ENCODE measurements at regions not wholly inside any gene's neighbourhood (a gene's known extent, or its start where the extent isn't known, plus 50 kb on each side); places are given as distances from the start of the nearest gene placed in this dataset.
"Not testable (repeated sequence)": the region's sequence is repeated elsewhere in the genome, so short reads cannot be mapped to it uniquely, and the experiment has no call there.

DNA sequence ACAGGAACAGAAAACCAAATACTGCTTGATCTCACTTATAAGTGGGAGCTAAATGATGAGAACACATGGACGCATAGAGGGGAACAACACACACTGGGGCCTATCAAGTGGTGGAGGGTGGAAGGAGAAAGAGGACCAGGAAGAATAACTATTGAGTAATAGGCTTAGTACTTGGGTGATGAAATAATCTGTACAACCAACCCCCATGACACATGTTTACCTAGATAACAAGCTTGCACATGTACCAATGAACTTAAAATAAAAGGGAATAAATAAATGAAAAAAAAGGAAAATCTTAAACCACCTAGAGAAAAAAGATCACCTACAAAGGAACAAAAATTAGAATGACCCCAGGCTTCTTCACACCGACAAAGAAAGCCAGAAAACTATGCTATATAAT is 133.5 kb downstream of the KLRB1 start:
- H3K9ac ChIP-seq (ENCODE audit: low read depth in 1 of 2, low read length in 2 of 2) = not testable (repeated sequence)

DNA sequence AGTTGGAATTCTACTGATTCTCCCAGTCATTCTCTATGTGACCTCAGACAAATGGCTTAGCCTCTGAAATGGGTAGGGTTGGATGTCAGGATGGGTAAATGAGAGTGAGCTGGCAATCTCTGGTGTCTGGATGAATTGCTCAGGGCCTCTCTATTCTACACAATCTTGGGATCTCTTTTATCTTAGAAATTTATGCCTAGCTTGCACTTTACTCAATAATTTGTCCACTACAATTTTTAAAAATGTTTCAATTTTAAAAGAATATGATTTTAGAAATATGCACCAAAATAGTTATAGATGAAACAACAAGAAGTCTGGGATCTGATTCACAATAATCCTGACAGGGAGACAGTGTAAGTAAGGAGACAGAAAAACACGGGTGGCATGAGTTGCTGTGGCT is 134.1 kb downstream of the KLRB1 start:
- not testable (repeated sequence) for H3K27me3 ChIP-seq (ENCODE audit: control insufficient read depth in 1 of 2, insufficient read depth in 2 of 2, low read length in 2 of 2); H3K9ac ChIP-seq (ENCODE audit: low read depth in 1 of 2, low read length in 2 of 2); H3K4me1 ChIP-seq (ENCODE audit: control insufficient read depth in 1 of 2, insufficient read depth in 2 of 2, low read length in 2 of 2); H3K9me3 ChIP-seq (ENCODE audit: control insufficient read depth in 1 of 2, low read length in 2 of 2); H3K4me3 ChIP-seq (ENCODE audit: low read depth in 1 of 2, low read length in 2 of 2); H3K36me3 ChIP-seq (ENCODE audit: control insufficient read depth in 1 of 2, insufficient read depth in 2 of 2, low read length in 2 of 2); H3K27ac ChIP-seq (ENCODE audit: low read depth, low read length)

More for the DNA sequence above, 133.5 kb downstream of the KLRB1 start:
- H3K9me3 ChIP-seq (ENCODE audit: control insufficient read depth in 1 of 2, low read length in 2 of 2); H3K27me3 ChIP-seq (ENCODE audit: control insufficient read depth in 1 of 2, insufficient read depth in 2 of 2, low read length in 2 of 2); H3K4me1 ChIP-seq (ENCODE audit: control insufficient read depth in 1 of 2, insufficient read depth in 2 of 2, low read length in 2 of 2); H3K27ac ChIP-seq (ENCODE audit: low read depth, low read length); H3K36me3 ChIP-seq (ENCODE audit: control insufficient read depth in 1 of 2, insufficient read depth in 2 of 2, low read length in 2 of 2); H3K4me3 ChIP-seq (ENCODE audit: low read depth in 1 of 2, low read length in 2 of 2): not testable (repeated sequence)

DNA sequence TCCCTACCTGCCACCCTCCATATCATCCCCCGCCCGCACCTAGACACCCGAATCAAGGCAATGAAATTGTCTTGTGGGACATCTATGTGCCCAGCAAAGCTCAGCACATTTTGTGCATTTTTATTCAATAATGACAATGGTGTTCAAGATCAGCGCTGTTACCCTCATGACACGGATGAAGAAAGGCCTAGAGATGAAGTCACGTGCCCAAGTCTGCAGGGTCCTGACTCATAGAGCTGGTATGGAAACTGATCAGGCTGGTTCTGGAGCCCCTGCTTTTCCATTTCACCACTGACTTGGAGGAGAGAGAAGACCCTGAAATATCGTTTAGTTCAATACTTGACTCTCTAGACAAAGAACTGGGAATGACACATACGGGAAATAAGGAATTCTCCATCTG is 136.2 kb downstream of the KLRB1 start:
- H3K36me3 ChIP-seq (ENCODE audit: control insufficient read depth in 1 of 2, insufficient read depth in 2 of 2, low read length in 2 of 2); H3K9ac ChIP-seq (ENCODE audit: low read depth in 1 of 2, low read length in 2 of 2); H3K4me1 ChIP-seq (ENCODE audit: control insufficient read depth in 1 of 2, insufficient read depth in 2 of 2, low read length in 2 of 2); H3K27ac ChIP-seq (ENCODE audit: low read depth, low read length); H3K27me3 ChIP-seq (ENCODE audit: control insufficient read depth in 1 of 2, insufficient read depth in 2 of 2, low read length in 2 of 2); H3K9me3 ChIP-seq (ENCODE audit: control insufficient read depth in 1 of 2, low read length in 2 of 2); H3K4me3 ChIP-seq (ENCODE audit: low read depth in 1 of 2, low read length in 2 of 2): not testable (repeated sequence)

DNA sequence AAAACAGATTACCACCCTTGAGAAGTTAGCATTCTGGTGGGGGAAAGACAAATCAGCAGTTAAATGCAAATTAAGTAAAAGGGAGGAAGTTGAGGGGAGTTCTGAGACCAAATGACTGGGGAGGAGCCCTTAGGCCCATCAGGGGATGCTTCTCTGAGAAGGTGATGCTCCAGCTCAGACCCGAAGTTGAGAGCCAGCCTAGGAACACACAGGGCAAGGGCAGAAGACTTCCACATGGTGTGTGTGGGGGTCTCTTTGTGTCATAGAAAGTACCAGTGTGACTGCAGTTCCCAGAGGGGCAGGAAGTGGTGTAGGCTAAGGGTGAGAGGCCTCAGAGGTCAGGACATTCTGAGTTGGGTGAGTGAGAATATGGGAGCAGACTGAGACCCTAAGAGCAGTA is 137.3 kb downstream of the KLRB1 start:
- not testable (repeated sequence) for H3K9me3 ChIP-seq (ENCODE audit: control insufficient read depth in 1 of 2, low read length in 2 of 2); H3K27me3 ChIP-seq (ENCODE audit: control insufficient read depth in 1 of 2, insufficient read depth in 2 of 2, low read length in 2 of 2); H3K36me3 ChIP-seq (ENCODE audit: control insufficient read depth in 1 of 2, insufficient read depth in 2 of 2, low read length in 2 of 2); H3K27ac ChIP-seq (ENCODE audit: low read depth, low read length); H3K9ac ChIP-seq (ENCODE audit: low read depth in 1 of 2, low read length in 2 of 2); H3K4me3 ChIP-seq (ENCODE audit: low read depth in 1 of 2, low read length in 2 of 2); H3K4me1 ChIP-seq (ENCODE audit: control insufficient read depth in 1 of 2, insufficient read depth in 2 of 2, low read length in 2 of 2)

DNA sequence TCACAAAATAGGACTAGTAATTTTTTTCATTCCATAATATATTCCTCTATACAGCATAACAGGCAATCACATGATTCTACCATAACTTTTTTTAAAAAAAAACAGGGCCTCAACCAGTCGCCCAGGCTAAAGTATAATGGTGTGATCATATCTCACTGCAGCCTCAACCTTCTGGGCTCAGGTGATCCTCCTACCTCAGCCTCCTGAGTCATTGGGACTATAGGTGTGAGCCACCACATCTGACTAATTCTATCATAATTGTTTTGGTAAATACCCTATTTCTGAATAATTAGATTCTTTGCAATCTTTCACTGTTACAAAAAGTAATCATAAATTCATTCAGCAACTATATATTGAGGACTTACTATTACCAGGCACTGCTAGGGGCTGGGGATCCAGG is 137.8 kb downstream of the KLRB1 start:
- H3K27ac ChIP-seq (ENCODE audit: low read depth, low read length); H3K36me3 ChIP-seq (ENCODE audit: control insufficient read depth in 1 of 2, insufficient read depth in 2 of 2, low read length in 2 of 2); H3K9ac ChIP-seq (ENCODE audit: low read depth in 1 of 2, low read length in 2 of 2); H3K4me1 ChIP-seq (ENCODE audit: control insufficient read depth in 1 of 2, insufficient read depth in 2 of 2, low read length in 2 of 2); H3K27me3 ChIP-seq (ENCODE audit: control insufficient read depth in 1 of 2, insufficient read depth in 2 of 2, low read length in 2 of 2); H3K4me3 ChIP-seq (ENCODE audit: low read depth in 1 of 2, low read length in 2 of 2); H3K9me3 ChIP-seq (ENCODE audit: control insufficient read depth in 1 of 2, low read length in 2 of 2): not testable (repeated sequence)

DNA sequence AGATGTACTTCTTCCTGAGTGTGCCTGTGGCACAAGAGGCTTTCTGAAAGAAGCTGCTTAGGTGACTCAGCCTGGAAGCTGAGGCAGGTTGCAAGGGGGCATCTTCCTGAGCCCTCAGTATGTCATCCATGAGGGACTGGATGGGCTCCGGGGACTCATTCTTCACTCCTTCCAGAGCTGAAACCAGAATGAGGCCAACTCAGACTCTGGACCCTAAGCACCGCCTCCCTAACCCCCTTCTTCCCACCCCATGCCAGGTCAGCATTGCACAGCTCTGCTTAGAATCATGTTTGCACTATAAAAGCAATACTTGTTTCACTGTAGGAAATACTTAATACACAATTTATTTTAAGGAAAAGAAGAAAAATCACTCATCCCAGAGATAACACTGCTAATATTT is 138.3 kb downstream of the KLRB1 start:
- H3K9me3 ChIP-seq (ENCODE audit: control insufficient read depth in 1 of 2, low read length in 2 of 2); H3K27ac ChIP-seq (ENCODE audit: low read depth, low read length); H3K27me3 ChIP-seq (ENCODE audit: control insufficient read depth in 1 of 2, insufficient read depth in 2 of 2, low read length in 2 of 2); H3K36me3 ChIP-seq (ENCODE audit: control insufficient read depth in 1 of 2, insufficient read depth in 2 of 2, low read length in 2 of 2); H3K4me3 ChIP-seq (ENCODE audit: low read depth in 1 of 2, low read length in 2 of 2); H3K9ac ChIP-seq (ENCODE audit: low read depth in 1 of 2, low read length in 2 of 2); H3K4me1 ChIP-seq (ENCODE audit: control insufficient read depth in 1 of 2, insufficient read depth in 2 of 2, low read length in 2 of 2): not testable (repeated sequence)

DNA sequence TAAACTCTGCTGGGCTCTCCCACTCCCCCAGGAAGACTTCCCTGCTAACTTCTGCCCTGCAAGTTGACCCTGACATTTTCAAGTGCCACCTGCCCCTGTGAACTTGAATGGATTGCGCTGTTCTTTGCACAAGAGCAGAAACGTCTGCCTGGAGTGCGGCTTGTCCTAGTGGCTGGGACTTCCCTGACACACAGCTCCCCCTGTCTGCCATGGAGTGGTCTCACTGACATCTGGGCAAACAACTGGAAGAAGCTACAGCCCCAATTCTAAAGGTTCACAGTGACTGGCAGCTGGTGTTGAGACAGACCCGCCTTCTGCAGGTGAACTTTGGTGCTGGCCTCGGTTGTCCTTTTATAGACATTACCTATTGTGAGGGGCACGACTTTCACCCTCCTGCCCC is 138.7 kb downstream of the KLRB1 start:
- H3K27ac ChIP-seq (ENCODE audit: low read depth, low read length); H3K4me1 ChIP-seq (ENCODE audit: control insufficient read depth in 1 of 2, insufficient read depth in 2 of 2, low read length in 2 of 2); H3K27me3 ChIP-seq (ENCODE audit: control insufficient read depth in 1 of 2, insufficient read depth in 2 of 2, low read length in 2 of 2); H3K4me3 ChIP-seq (ENCODE audit: low read depth in 1 of 2, low read length in 2 of 2); H3K9ac ChIP-seq (ENCODE audit: low read depth in 1 of 2, low read length in 2 of 2); H3K36me3 ChIP-seq (ENCODE audit: control insufficient read depth in 1 of 2, insufficient read depth in 2 of 2, low read length in 2 of 2); H3K9me3 ChIP-seq (ENCODE audit: control insufficient read depth in 1 of 2, low read length in 2 of 2): not testable (repeated sequence)

DNA sequence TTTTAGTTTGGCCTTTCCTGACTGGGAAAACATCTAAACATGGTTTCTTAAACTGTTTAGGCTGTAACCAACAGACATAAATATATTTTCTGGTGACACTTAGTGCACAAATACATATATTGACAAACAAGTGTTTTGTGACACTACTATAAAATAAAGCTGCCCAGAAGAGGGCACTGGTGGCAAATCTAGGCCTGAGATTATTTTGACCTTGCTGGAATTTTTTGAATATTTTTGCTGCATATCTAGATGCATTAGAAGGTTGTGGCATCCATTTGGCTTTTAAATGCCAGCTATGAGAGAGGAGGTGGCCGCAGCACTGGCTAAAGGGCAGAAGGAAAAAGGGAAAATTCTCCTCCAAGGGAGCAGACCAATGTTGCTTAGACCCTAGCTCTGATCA is 139.6 kb downstream of the KLRB1 start:
- not testable (repeated sequence) for H3K4me1 ChIP-seq (ENCODE audit: control insufficient read depth in 1 of 2, insufficient read depth in 2 of 2, low read length in 2 of 2); H3K4me3 ChIP-seq (ENCODE audit: low read depth in 1 of 2, low read length in 2 of 2); H3K27me3 ChIP-seq (ENCODE audit: control insufficient read depth in 1 of 2, insufficient read depth in 2 of 2, low read length in 2 of 2); H3K27ac ChIP-seq (ENCODE audit: low read depth, low read length); H3K36me3 ChIP-seq (ENCODE audit: control insufficient read depth in 1 of 2, insufficient read depth in 2 of 2, low read length in 2 of 2); H3K9ac ChIP-seq (ENCODE audit: low read depth in 1 of 2, low read length in 2 of 2); H3K9me3 ChIP-seq (ENCODE audit: control insufficient read depth in 1 of 2, low read length in 2 of 2)

DNA sequence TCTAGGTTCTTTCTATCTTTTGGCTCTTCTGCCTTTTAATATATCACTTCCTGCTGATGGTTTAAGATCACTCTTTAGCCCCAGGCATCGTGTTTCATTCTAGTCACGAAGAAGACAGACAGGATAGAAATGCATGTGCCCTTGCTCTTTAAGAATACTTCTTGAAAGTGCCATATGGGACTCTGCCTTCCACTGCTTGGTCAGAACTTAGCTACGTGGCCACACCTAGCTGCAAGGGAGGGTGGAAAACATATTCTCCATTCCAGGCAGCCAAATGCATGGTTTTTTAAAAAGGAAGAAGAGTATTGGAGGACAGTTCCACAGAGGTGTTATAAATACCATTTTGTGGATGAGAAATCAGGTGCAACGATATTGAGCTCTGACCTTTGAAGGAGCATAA is 143.3 kb downstream of the KLRB1 start:
- H3K27ac ChIP-seq (ENCODE audit: low read depth, low read length) = no peak overlapping the region
- H3K9ac ChIP-seq (ENCODE audit: low read depth in 1 of 2, low read length in 2 of 2) = no peak overlapping the region
- no peak overlapping the region for H3K4me3 ChIP-seq (ENCODE audit: low read depth in 1 of 2, low read length in 2 of 2)
- no peaks in the 10 kb centered on the region for H3K9me3 ChIP-seq (ENCODE audit: control insufficient read depth in 1 of 2, low read length in 2 of 2)
- H3K27me3 ChIP-seq (ENCODE audit: control insufficient read depth in 1 of 2, insufficient read depth in 2 of 2, low read length in 2 of 2) = no peaks in the 10 kb centered on the region
- H3K4me1 ChIP-seq (ENCODE audit: control insufficient read depth in 1 of 2, insufficient read depth in 2 of 2, low read length in 2 of 2) = no peaks in the 10 kb centered on the region
- H3K36me3 ChIP-seq (ENCODE audit: control insufficient read depth in 1 of 2, insufficient read depth in 2 of 2, low read length in 2 of 2) = no peaks in the 10 kb centered on the region

DNA sequence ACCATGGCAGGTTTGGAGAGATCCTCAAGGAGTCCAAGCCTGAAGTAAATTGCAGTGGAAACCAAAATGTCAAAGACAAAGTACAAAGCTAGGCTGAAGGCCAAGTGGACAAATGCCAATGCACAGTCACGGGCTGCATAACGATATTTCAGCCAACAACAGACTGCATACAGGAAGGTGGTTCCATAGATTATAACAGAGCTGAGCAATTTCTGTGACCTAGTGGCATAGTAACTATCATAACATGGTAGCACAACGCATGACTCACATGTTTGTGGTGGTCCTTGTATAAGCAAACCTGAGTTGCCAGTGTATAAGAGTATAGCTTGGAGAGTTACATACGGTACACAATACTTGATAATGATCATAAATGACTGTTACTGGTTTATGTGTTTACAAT is 152.2 kb downstream of the KLRB1 start:
- H3K9ac ChIP-seq (ENCODE audit: low read depth in 1 of 2, low read length in 2 of 2); H3K36me3 ChIP-seq (ENCODE audit: control insufficient read depth in 1 of 2, insufficient read depth in 2 of 2, low read length in 2 of 2); H3K27me3 ChIP-seq (ENCODE audit: control insufficient read depth in 1 of 2, insufficient read depth in 2 of 2, low read length in 2 of 2); H3K27ac ChIP-seq (ENCODE audit: low read depth, low read length); H3K9me3 ChIP-seq (ENCODE audit: control insufficient read depth in 1 of 2, low read length in 2 of 2); H3K4me3 ChIP-seq (ENCODE audit: low read depth in 1 of 2, low read length in 2 of 2); H3K4me1 ChIP-seq (ENCODE audit: control insufficient read depth in 1 of 2, insufficient read depth in 2 of 2, low read length in 2 of 2): not testable (repeated sequence)

DNA sequence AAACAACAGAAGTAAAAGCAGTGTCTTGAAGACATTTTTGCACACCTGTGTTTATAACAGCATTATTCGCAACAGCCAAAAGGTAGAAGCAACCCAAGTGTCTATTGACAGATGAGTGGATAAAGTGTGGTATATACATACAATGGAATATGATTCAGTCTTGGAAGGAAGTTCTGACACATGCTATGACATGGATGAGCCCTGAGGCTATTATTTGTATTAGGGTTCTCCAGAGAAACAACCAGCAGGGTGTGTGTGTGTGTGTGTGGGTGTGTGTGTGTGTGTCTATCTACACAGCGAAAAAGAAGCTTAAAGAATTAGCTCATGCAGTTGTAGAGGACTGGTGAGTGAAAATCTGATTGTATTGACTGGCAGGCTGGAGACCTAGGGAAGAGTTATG is 153.7 kb downstream of the KLRB1 start:
- not testable (repeated sequence) for H3K4me3 ChIP-seq (ENCODE audit: low read depth in 1 of 2, low read length in 2 of 2); H3K4me1 ChIP-seq (ENCODE audit: control insufficient read depth in 1 of 2, insufficient read depth in 2 of 2, low read length in 2 of 2); H3K9me3 ChIP-seq (ENCODE audit: control insufficient read depth in 1 of 2, low read length in 2 of 2); H3K27me3 ChIP-seq (ENCODE audit: control insufficient read depth in 1 of 2, insufficient read depth in 2 of 2, low read length in 2 of 2); H3K9ac ChIP-seq (ENCODE audit: low read depth in 1 of 2, low read length in 2 of 2); H3K27ac ChIP-seq (ENCODE audit: low read depth, low read length); H3K36me3 ChIP-seq (ENCODE audit: control insufficient read depth in 1 of 2, insufficient read depth in 2 of 2, low read length in 2 of 2)

Measured in duodenal mucosa (tissue), 2 donors.